GM19467 (cell line): ENCODE measurements at regions not wholly inside any gene's neighbourhood (a gene's known extent, or its start where the extent isn't known, plus 50 kb on each side); places are given as distances from the start of the nearest gene placed in this dataset.

Experiments used
- ATAC-seq: cut with Tn5 transposase; IDR thresholded peaks from one replicate; pipeline ENCODE4 v1.9.1; 2021; ENCODE audit warnings: mild to moderate bottlenecking, moderate library complexity; ENCODE audit not compliant: unreplicated experiment

DNA sequence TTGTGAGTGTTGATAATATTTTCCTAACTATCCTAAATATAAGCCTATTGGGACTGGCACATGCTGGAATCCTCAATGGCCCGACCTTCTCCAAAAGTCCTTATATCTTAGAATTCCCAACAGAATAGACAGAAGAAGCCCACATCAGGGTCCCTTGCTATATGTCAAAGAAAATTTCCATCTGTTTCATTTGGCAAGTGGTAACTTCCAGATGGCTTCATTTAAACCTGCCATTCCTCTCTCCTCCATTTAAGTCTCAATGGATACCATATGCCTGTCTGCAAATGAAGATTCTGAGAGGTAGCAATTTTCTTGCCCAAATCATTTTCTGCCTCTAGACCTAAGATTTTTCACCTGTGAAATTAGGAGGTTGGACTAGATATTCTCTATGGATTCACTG, 73.1 kb upstream of the KCNA4 start:
- no peak for ATAC-seq

- ATAC-seq: peak; percentile 21
Measured at GRCh38 chr11:30091246-30091645, 74.4 kb upstream of the KCNA4 start.

GRCh38 chr11:30091737-30092136, 74.9 kb upstream of the KCNA4 start:
- peak; percentile 74 for ATAC-seq

DNA sequence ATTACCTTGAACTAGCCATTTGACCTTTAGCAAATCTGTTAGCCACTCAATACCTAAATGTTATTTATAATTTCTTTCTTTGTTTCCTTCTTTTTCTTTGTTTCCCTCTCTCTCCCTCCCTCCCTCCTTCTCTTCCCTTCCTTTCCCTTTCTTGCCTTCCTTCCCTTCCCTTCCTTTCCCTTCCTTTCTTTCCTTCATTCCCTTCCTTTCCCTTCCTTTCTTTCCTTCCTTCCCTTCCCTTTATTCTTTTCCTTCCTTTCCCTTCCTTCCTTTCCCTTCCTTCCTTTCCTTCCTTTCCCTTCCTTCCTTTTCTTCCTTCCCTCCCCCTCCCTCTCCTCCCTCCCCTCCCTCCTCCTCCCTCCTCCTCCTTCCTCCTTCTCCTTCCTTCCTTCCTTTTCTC, 75.7 kb upstream of the KCNA4 start:
- no peak for ATAC-seq

DNA sequence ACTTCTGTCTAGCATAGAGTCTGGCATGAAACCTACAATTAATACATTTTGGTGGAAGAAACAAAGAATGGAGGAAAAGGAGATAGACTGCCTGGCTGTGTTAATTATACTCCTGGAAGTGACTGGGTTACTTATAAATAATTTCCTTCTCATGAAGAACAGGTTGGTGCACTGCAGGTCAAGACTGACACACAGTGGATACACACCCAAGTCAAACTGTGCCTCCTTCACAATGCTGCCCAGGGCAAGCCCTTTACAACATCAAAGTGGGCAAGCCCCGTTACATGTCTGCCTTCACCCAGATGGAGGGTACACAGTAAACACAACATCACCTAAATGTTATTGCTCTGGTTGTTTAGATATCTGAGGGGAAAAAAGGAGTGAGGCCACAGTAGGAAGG, 83.7 kb upstream of the KCNA4 start:
- no peak for ATAC-seq

- ATAC-seq: no peak
Measured at GRCh38 chr11:30106222-30107181, 89.7 kb upstream of the KCNA4 start.

GRCh38 chr11:30107899-30108298, 91.1 kb upstream of the KCNA4 start:
- no peak for ATAC-seq

GRCh38 chr11:30109774-30110173, 92.9 kb upstream of the KCNA4 start:
- no peak for ATAC-seq

GRCh38 chr11:30110691-30111090, 93.9 kb upstream of the KCNA4 start:
- ATAC-seq: no peak

DNA sequence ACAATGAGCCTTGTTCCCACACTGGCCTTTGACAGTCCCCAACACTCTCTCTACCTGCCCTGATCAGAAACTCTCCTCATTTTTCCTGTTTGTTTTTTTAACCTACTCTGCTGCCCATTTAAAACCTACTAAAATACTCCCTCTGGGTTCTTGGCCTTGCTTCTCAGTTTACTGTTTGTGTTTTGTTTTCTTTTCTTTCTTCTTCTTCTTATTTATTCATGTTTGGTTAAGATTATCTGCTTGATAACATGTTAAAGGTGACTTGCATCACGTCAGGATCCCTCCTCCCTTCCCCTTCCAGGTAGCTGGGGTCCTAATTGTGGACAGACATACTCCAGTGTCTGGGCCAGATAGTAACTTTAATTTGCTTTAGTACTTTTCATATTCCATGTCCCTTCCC, 95.0 kb upstream of the KCNA4 start:
- ATAC-seq: no peak

DNA sequence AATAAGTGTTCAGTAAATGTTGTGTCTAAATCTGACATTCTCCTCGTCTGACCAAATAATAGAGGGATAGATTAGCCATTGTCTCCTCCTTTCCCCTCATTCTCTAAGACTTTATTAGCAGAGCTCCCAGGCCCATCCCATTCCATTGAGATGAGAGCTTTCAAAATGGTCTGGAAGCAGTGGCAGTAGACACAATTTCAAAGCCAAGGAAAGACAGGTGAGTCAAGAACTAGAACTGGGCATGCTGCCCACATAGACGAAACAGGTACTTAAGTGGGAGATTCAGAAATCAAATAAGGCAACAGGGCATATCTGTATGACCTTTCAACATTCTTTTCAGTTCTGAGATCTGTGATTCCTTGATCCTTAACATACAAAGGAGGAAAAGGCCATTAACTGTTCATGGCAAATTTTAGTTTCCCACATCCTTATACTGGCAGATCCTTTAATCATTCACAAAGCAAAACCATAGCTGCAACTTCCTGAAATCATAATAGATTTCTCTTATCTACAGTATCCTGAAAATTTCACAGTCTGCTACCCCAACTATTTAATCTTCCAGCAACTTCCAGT, 96.6 kb upstream of the KCNA4 start:
- ATAC-seq: no peak

GRCh38 chr11:30116512-30116911, 99.7 kb upstream of the KCNA4 start:
- ATAC-seq: no peak

GRCh38 chr11:30120045-30120589, 103.3 kb upstream of the KCNA4 start:
- no peak for ATAC-seq

DNA sequence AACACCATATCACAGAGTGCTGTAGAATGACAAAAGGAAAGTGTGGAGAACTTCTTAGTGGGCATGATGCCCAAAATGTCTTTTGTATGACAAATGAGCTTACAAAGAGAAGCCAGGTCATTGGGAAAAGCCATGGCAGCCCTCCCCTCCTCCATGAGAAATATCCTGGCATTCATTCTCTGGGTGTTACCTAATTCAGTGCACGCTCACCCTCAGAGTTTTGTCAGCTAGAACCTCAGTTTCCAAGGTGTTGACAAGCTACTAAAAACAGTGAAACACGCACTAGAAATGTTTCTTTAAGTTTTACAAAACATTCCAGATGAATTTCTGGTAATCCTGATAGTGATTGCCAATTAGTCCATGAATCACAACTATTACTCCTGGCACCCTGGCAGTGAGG, 105.4 kb upstream of the FSHB start:
- ATAC-seq: no peak

GRCh38 chr11:30128269-30128932, 102.4 kb upstream of the FSHB start:
- no peak for ATAC-seq

GRCh38 chr11:30131535-30131934, 99.3 kb upstream of the FSHB start:
- ATAC-seq: peak; percentile 67

DNA sequence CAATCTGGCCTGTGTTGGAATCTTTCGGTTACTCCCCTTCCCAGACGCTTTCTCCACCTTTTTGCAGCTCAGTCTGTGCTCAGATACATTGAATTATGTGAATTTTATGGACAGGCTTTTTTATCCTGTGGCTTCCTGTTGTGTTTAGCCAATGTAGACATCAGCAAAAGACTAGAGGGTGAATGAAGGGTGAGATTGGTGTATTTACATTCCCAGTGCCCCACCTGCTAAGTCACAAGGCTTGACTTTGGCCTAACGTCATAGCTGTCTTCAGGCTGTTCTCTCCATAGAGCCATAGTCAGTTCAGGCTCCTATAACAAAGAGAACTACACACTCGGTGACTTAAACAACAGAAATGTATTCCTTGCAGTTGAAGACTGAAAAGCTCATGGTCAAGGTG, 97.5 kb upstream of the FSHB start:
- ATAC-seq: no peak

GRCh38 chr11:30143098-30143705, 87.6 kb upstream of the FSHB start:
- ATAC-seq: peak; percentile 88

DNA sequence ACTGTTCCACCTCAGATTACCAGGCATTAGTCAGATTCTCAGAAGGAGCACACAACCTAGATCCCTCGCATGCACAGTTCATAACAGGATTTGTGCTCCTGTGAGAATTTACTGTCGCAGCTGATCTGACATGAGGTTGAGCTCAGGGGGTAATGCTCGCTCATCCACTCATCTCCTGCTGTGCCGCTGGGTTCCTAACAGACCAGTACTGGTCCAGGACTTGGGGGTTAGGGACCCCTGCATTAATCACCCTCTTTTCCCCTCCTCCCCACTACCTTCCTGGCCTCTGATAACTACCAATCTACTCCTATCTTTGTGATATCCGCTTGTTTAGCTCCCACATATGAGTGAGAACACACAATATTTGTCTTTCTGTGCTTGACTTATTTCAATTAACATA, 83.5 kb upstream of the FSHB start:
- ATAC-seq: no peak

GRCh38 chr11:30149998-30150397, 80.8 kb upstream of the FSHB start:
- ATAC-seq: no peak

GRCh38 chr11:30150425-30150824, 80.4 kb upstream of the FSHB start:
- no peak for ATAC-seq
